SJCRH30 (cell line): ENCODE measurements at regions not wholly inside any gene's neighbourhood (a gene's known extent, or its start where the extent isn't known, plus 50 kb on each side); places are given as distances from the start of the nearest gene placed in this dataset.
"Not testable (repeated sequence)": the region's sequence is repeated elsewhere in the genome, so short reads cannot be mapped to it uniquely, and the experiment has no call there.

Experiments
- DNase-seq, 2 experiments: peaks; one replicate each; pipeline ENCODE4 v3.0.0-alpha.2; 2015 to 2020
- H3K27ac ChIP-seq: fragments of 250-450 bp; sonication (Bioruptor Pico); 2 replicates; pipeline ENCODE4 v1.5.1; 2020; ENCODE audit warnings: mild to moderate bottlenecking, moderate library complexity
- H3K27me3 ChIP-seq: fragments of 250-450 bp; sonication (Bioruptor Pico); 2 replicates; pipeline ENCODE4 v1.5.1; 2020; ENCODE audit warnings: mild to moderate bottlenecking, moderate library complexity
- H3K36me3 ChIP-seq: fragments of 250-450 bp; sonication (Bioruptor Pico); 2 replicates; pipeline ENCODE4 v1.5.1; 2020; ENCODE audit warnings: mild to moderate bottlenecking, moderate library complexity
- H3K4me1 ChIP-seq: fragments of 250-450 bp; sonication (Bioruptor Pico); 2 replicates; pipeline ENCODE4 v1.5.1; 2020; ENCODE audit warnings: mild to moderate bottlenecking, moderate library complexity
- H3K4me3 ChIP-seq: fragments of 250-450 bp; sonication (Bioruptor Pico); 2 replicates; pipeline ENCODE4 v1.5.1; 2020; ENCODE audit warnings: mild to moderate bottlenecking, moderate library complexity
- H3K9me3 ChIP-seq: fragments of 250-450 bp; sonication (Bioruptor Pico); replicated peaks from 2 replicates; pipeline ENCODE4 v1.5.1; 2020; ENCODE audit warnings: mild to moderate bottlenecking, moderate library complexity

DNA sequence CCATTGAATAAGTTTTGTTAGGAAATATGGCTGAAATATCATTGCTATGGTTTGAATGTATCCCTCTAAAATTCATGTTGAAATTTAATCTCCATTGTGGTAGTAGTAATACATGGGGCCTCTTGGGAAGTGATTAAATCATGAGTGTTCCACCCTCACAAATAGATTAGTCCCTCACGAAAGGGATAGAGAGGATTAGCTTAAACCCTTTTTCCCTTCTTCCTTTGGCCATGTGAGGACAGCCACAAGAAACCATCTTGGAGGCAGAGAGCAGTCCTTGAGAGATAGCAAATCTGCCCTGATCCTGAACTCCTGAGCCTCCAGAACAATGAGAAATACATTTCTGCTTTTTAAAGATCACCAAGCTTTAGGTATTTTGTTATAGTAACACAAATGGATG, 274.2 kb downstream of the CDH19 start:
- DNase-seq = peak in 1 of 2 experiments; percentile 33
- H3K4me3 ChIP-seq = no peak overlapping the region
- H3K27me3 ChIP-seq = no peaks in the 10 kb centered on the region
- no peak overlapping the region for H3K27ac ChIP-seq
- no peaks in the 10 kb centered on the region for H3K36me3 ChIP-seq
- H3K4me1 ChIP-seq = no peaks in the 10 kb centered on the region
- no peaks in the 10 kb centered on the region for H3K9me3 ChIP-seq

DNA sequence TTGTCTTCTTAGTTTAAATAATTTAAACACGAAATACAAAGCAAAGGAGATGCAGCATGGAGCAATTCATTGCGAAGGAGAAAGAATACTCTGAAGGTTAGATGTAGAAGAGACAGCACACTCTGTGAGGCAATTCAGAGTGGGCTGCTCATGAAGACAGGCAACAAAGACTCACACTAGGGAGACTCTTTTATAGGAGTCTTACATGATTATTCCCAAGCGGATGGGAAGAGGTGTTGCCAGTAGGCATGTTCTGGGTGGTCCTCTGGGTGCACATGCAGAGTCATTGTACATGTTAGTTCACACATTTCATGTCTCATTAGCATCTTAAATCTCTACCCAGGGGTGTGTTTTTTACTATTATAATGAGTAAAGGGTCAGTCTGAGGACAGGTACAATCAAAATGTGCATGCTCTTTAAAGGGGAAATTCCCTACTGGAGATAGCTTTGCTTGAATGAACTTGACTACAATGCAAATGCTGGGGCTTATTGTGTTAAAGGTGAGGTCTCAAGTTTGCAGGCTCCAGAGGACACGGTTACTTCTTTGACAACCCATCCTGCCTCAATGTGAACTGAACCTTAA, 275.5 kb downstream of the CDH19 start:
- H3K27me3 ChIP-seq = no peaks in the 10 kb centered on the region
- no peaks in the 10 kb centered on the region for H3K9me3 ChIP-seq
- H3K4me1 ChIP-seq = no peaks in the 10 kb centered on the region
- H3K4me3 ChIP-seq = no peak overlapping the region
- H3K36me3 ChIP-seq = no peaks in the 10 kb centered on the region
- H3K27ac ChIP-seq = no peak overlapping the region
- DNase-seq = no peak

- H3K4me3 ChIP-seq = no peak overlapping the region
- no peaks in the 10 kb centered on the region for H3K27me3 ChIP-seq
Measured at GRCh38 chr18:66325251-66325650, 278.6 kb downstream of the CDH19 start.

GRCh38 chr18:66324616-66325015, 279.3 kb downstream of the CDH19 start:
- Histone ChIP-seq H3K4me3 (no peak overlapping the region), H3K4me1 (no peaks in the 10 kb centered on the region), H3K27ac (no peak overlapping the region), H3K9me3 (no peaks in the 10 kb centered on the region), H3K27me3 (no peaks in the 10 kb centered on the region), H3K36me3 (no peaks in the 10 kb centered on the region)
- DNase-seq = no peak

More at GRCh38 chr18:66325251-66325650, 278.6 kb downstream of the CDH19 start:
- Histone ChIP-seq H3K36me3 (no peaks in the 10 kb centered on the region), H3K4me1 (no peaks in the 10 kb centered on the region), H3K9me3 (no peaks in the 10 kb centered on the region), H3K27ac (no peak overlapping the region)
- no peak for DNase-seq

- Histone ChIP-seq H3K27ac (no peak overlapping the region), H3K9me3 (no peaks in the 10 kb centered on the region), H3K4me1 (no peaks in the 10 kb centered on the region), H3K36me3 (no peaks in the 10 kb centered on the region), H3K4me3 (no peak overlapping the region), H3K27me3 (no peaks in the 10 kb centered on the region)
- no peak for DNase-seq
Measured at GRCh38 chr18:66317243-66318090, 286.4 kb downstream of the CDH19 start.

DNA sequence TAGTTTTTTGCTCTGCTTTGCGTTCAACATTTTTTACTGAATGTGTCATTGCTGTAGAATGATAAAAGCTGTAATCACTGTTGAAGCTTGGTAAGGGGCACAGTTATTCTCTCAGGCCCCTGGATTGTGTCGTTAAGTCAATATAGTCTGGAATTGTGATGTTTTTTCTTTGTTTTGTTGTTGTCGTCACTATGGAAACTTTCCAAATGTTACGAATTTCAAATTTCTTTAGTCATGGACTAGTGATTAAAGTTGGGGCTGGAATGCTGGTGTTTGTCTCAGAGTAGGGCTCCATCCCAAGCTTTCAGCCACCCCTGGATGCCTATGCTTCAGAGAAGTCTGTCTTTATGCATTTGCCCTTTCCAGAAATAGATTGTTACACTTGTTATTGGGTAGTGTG, 287.2 kb downstream of the CDH19 start:
- Histone ChIP-seq H3K36me3 (no peaks in the 10 kb centered on the region), H3K9me3 (no peaks in the 10 kb centered on the region), H3K27me3 (no peaks in the 10 kb centered on the region), H3K4me3 (no peak overlapping the region), H3K4me1 (no peaks in the 10 kb centered on the region), H3K27ac (no peak overlapping the region)
- no peak for DNase-seq

DNA sequence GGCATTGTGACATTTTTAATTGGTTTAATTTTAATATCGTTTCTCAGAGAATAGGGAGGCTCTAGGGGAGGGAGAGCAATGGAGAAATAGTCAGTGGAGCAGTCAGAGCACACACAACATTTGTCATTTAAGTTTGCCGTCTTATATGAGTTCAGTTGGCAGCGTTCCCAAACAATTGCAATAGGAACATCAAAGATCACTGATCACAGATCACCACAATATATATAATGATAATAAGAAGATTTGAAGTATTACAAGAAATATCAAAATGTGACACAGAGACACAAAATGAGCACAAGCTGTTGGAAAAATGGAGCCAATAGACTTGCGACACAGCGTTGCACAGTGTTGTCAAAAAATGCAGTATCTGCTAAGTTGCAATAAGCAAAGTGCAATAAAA, 303.7 kb downstream of the CDH19 start:
- Histone ChIP-seq H3K36me3 (no peaks in the 10 kb centered on the region), H3K4me1 (no peaks in the 10 kb centered on the region), H3K27me3 (no peaks in the 10 kb centered on the region), H3K4me3 (no peak overlapping the region), H3K27ac (no peak overlapping the region), H3K9me3 (no peaks in the 10 kb centered on the region)
- no peak for DNase-seq

DNA sequence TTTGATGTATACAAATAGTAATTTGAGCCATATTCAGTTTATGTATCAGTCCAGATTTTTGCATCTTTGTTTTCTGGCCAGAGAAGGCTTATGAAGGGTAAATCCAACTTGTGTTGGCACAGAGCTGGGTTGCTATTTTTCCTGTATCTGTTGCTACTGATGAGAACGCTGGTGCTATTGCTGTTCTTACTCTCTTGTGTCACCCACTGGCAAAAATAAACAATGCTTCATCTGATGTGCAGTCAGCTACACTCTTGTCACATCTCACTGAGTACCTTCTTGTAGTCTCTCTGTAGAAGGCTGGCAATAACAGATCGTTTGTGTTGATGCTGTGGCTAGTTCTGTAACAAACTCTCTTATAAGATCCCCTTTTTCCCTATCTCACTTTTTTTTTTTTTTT, 323.4 kb downstream of the CDH19 start:
- no peaks in the 10 kb centered on the region for H3K9me3 ChIP-seq
- H3K27ac ChIP-seq = no peak overlapping the region
- no peaks in the 10 kb centered on the region for H3K4me1 ChIP-seq
- no peak for DNase-seq
- H3K27me3 ChIP-seq = no peaks in the 10 kb centered on the region
- no peaks in the 10 kb centered on the region for H3K36me3 ChIP-seq
- no peak overlapping the region for H3K4me3 ChIP-seq

DNA sequence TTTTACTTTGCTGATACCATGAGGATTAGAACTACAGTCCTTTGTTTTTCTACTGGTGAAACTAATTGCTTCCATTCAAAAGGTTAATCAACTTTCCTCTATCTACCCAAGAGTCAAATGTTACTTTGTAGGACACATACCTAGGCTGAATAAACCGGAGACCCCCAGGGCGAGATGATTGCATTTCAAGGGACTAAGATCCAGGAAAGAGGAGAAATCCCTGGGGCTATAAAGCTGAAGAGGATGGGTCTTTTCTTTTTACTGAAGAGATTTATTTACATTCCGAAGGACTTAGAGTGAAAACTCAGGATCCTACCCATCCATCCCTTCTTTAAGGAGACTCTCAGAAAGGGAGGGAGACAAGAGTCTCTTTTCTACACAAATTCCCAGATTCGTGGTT, 331.9 kb downstream of the CDH19 start:
- Histone ChIP-seq H3K9me3 (no peaks in the 10 kb centered on the region), H3K36me3 (no peaks in the 10 kb centered on the region), H3K4me1 (no peaks in the 10 kb centered on the region), H3K27ac (no peak overlapping the region), H3K27me3 (no peaks in the 10 kb centered on the region), H3K4me3 (no peak overlapping the region)
- DNase-seq = peak in 1 of 2 experiments; percentile 8

GRCh38 chr18:66264130-66264529, 339.8 kb downstream of the CDH19 start:
- DNase-seq = no peak
- Histone ChIP-seq H3K36me3 (no peaks in the 10 kb centered on the region), H3K27me3 (no peaks in the 10 kb centered on the region), H3K4me1 (no peaks in the 10 kb centered on the region), H3K27ac (no peak overlapping the region), H3K4me3 (no peak overlapping the region), H3K9me3 (no peaks in the 10 kb centered on the region)

DNA sequence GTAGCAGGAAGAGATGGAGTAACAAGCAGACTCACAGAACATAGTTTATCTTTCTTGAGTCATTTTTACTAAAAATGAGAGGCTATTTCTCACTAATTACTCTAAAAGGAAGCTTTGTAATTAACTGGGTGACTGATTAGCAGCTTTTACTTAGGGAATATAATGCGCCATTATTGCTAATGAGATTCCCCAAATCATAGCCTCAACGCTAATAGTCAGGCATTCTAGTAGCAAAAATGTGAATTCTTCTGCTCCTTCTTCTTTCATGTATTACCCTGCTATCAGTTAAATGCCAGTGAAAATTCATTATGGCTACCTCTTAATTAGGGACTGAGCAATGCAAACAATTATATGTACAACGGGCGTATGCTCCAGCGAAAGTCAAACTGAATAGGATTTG, 349.8 kb downstream of the CDH19 start:
- Histone ChIP-seq H3K36me3 (no peaks in the 10 kb centered on the region), H3K27me3 (no peaks in the 10 kb centered on the region), H3K9me3 (no peaks in the 10 kb centered on the region), H3K27ac (no peak overlapping the region), H3K4me3 (no peak overlapping the region), H3K4me1 (no peaks in the 10 kb centered on the region)
- no peak for DNase-seq

GRCh38 chr18:66252703-66253102, 351.2 kb downstream of the CDH19 start:
- no peak overlapping the region for H3K4me3 ChIP-seq
- no peaks in the 10 kb centered on the region for H3K36me3 ChIP-seq
- no peaks in the 10 kb centered on the region for H3K27me3 ChIP-seq
- DNase-seq = no peak
- no peaks in the 10 kb centered on the region for H3K4me1 ChIP-seq
- no peak overlapping the region for H3K27ac ChIP-seq
- H3K9me3 ChIP-seq = no peaks in the 10 kb centered on the region

GRCh38 chr18:66235206-66235605, 368.7 kb downstream of the CDH19 start:
- Histone ChIP-seq H3K4me1 (no peaks in the 10 kb centered on the region), H3K27me3 (no peaks in the 10 kb centered on the region), H3K9me3 (no peaks in the 10 kb centered on the region), H3K4me3 (no peak overlapping the region), H3K36me3 (no peaks in the 10 kb centered on the region), H3K27ac (no peak overlapping the region)
- no peak for DNase-seq

GRCh38 chr18:66226782-66227181, 377.1 kb downstream of the CDH19 start:
- no peak overlapping the region for H3K27ac ChIP-seq

DNA sequence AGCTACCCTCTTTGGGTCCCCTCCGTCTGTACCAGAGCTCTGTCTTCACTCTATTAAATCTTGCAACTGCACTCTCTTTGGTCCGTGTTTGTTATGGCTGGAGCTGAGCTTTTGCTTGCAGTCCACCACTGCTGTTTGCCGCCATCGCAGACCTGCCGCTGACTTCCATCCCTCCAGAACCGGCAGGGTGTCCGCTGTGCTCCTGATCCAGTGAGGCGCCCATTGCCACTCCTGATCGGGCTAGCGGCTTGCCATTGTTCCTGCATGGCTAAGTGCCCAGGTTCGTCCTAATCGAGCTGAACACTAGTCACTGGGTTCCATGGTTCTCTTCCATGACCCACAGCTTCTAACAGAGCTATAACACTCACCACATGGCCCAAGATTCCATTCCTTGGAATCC, 380.6 kb downstream of the CDH19 start:
- not testable (repeated sequence) for DNase-seq, H3K4me1 ChIP-seq, H3K27me3 ChIP-seq, H3K36me3 ChIP-seq, H3K27ac ChIP-seq, H3K9me3 ChIP-seq, H3K4me3 ChIP-seq

More at GRCh38 chr18:66226782-66227181, 377.1 kb downstream of the CDH19 start:
- no peaks in the 10 kb centered on the region for H3K9me3 ChIP-seq
- H3K36me3 ChIP-seq = no peaks in the 10 kb centered on the region
- no peaks in the 10 kb centered on the region for H3K4me1 ChIP-seq
- no peaks in the 10 kb centered on the region for H3K27me3 ChIP-seq
- no peak overlapping the region for H3K4me3 ChIP-seq
- peak in 1 of 2 experiments; percentile 21 for DNase-seq

DNA sequence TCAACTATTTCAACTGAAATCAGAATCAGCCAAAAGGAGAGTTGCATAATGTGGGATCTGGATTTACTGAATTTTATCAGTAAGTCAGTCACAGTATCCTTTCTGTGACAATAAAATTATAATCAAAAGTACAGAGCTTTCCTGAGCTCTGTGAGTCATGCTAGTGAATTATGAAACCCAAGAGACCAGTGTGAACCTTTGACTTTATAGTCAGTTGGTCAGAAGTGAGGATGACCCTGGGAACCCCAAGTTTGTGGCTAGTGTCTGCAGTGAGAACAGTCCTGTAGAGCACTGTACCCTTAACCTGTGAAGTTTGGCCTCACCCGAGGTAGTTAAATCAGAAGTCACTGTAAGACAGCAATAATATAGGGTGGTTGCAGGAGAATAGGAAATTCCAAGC, 381.7 kb downstream of the CDH19 start:
- Histone ChIP-seq H3K4me1 (no peaks in the 10 kb centered on the region), H3K27ac (no peak overlapping the region), H3K4me3 (no peak overlapping the region), H3K9me3 (no peaks in the 10 kb centered on the region), H3K27me3 (no peaks in the 10 kb centered on the region), H3K36me3 (no peaks in the 10 kb centered on the region)
- DNase-seq = no peak
